Upper lobe of left lung (tissue), 6 donors: ENCODE measurements at regions not wholly inside any gene's neighbourhood (a gene's known extent, or its start where the extent isn't known, plus 50 kb on each side); places are given as distances from the start of the nearest gene placed in this dataset.

Source experiments
- ATAC-seq, 2 donors: fragments of 200-7000 bp; cut with Tn5 transposase; one replicate each; pipeline ENCODE4 v1.9.1; 2022; ENCODE audit warnings: mild to moderate bottlenecking in 2 of 2, moderate library complexity in 2 of 2; ENCODE audit not compliant: low FRiP score in 2 of 2
- DNase-seq, 2 donors: peaks; one replicate each; pipeline ENCODE4 v3.0.0-alpha.2; 2019 to 2020
- H3K27ac ChIP-seq, 4 donors: fragments of 200-600 bp; sonication (generic); one replicate each; pipeline ENCODE4 v1.5.1; 2016 to 2019
- H3K27me3 ChIP-seq, 4 donors: fragments of 200-600 bp; sonication (generic); one replicate each; pipeline ENCODE4 v1.5.1; 2017 to 2019
- H3K36me3 ChIP-seq, 4 donors: fragments of 200-600 bp; sonication (generic); one replicate each; pipeline ENCODE4 v1.5.1; 2016 to 2019
- H3K4me1 ChIP-seq, 4 donors: fragments of 200-600 bp; sonication (generic); one replicate each; pipeline ENCODE4 v1.5.1; 2018 to 2019
- H3K4me3 ChIP-seq, 4 donors: fragments of 200-600 bp; sonication (generic); one replicate each; pipeline ENCODE4 v1.5.1; 2017 to 2019; ENCODE audit warnings: mild to moderate bottlenecking in 2 of 4, moderate library complexity in 1 of 4
- H3K9me3 ChIP-seq, 4 donors: fragments of 200-600 bp; sonication (generic); one replicate each; pipeline ENCODE4 v1.5.1; 2018 to 2019
- CTCF ChIP-seq, 6 experiments: fragments of 450-650 bp in 4 of 6; fragments of 200-600 bp in 2 of 6; sonication (generic) in 2 of 6; IDR thresholded peaks; one replicate each; pipeline ENCODE4 v1.5.1; 2016 to 2019; ENCODE audit warnings: antibody characterized with exemption in 6 of 6
- EP300 ChIP-seq, 4 donors: sonication (generic); formaldehyde crosslinking; IDR thresholded peaks; one replicate each; pipeline ENCODE4 v1.5.1; 2017; ENCODE audit warnings: antibody characterized with exemption in 4 of 4, control low read depth in 2 of 4
- POLR2A ChIP-seq, 4 donors: fragments of 450-650 bp; IDR thresholded peaks; one replicate each; pipeline ENCODE4 v1.5.1; 2016 to 2017; ENCODE audit warnings: antibody characterized with exemption in 4 of 4, mild to moderate bottlenecking in 2 of 4
- POLR2AphosphoS5 ChIP-seq, 2 donors: sonication (generic); formaldehyde crosslinking; IDR thresholded peaks; one replicate each; pipeline ENCODE4 v1.5.1; 2017; ENCODE audit warnings: antibody characterized with exemption in 2 of 2
- WGBS, 2 donors: methylation state at CpG; one replicate each; pipeline ENCODE4 v1.1.5; 2017 to 2018; 5-methylcytosine and 5-hydroxymethylcytosine counted together
- donor health status: DM: no; HTN: no; CAD: no; lungs with moderate emphysema.
- donor health status: DM: no; HTN: yes; CAD: no; lungs with severe emphysema.

- ATAC-seq (no peak), DNase-seq (no peak)
- Histone ChIP-seq H3K4me3 (no peak overlapping the region), H3K4me1 (no peaks in the 10 kb centered on the region), H3K36me3 (no peaks in the 10 kb centered on the region), H3K9me3 (no peaks in the 10 kb centered on the region), H3K27ac (no peak overlapping the region), H3K27me3 (no peaks in the 10 kb centered on the region)
- TF ChIP-seq EP300 (IDR thresholded peaks at IDR 0.05) (no peak), POLR2A (IDR thresholded peaks at IDR 0.05) (no peak), POLR2AphosphoS5 (IDR thresholded peaks at IDR 0.05) (no peak), CTCF (IDR thresholded peaks at IDR 0.05) (no peak)
- WGBS, 2 donors = 81 to 85% methylated on average over 3 to 8 of the region's 8 CpGs
These were observed 384.0 kb downstream of the SHANK2 start for GRCh38 chr11:70868341-70868885.

DNA sequence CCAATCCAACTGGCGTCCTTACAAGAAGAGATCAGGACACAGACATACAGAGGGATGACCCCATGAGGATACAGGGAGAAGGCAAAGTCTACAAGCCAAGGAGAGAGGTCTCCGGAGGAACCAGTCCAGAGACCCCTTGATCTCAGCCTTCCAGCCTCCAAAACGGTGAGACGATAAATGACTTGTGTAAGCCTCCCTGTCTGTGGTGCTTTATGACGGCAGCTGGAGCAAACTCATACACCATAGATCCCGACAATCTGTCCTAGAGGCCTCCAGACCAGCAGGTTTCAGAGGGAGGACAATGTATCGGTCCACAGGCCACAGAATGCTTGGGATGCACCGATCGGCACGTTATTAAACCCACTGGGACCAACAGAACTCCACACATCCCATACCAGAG is 383.3 kb downstream of the SHANK2 start:
- H3K36me3 ChIP-seq = no peaks in the 10 kb centered on the region
- no peaks in the 10 kb centered on the region for H3K9me3 ChIP-seq
- H3K4me1 ChIP-seq = no peaks in the 10 kb centered on the region
- no peak for DNase-seq
- 94 to 96% methylated on average over 5 to 10 of the region's 10 CpGs for WGBS, 2 donors
- H3K4me3 ChIP-seq = no peak overlapping the region
- ATAC-seq = no peak
- TF ChIP-seq POLR2A (IDR thresholded peaks at IDR 0.05) (no peak), CTCF (IDR thresholded peaks at IDR 0.05) (no peak), EP300 (IDR thresholded peaks at IDR 0.05) (no peak), POLR2AphosphoS5 (IDR thresholded peaks at IDR 0.05) (no peak)
- no peaks in the 10 kb centered on the region for H3K27me3 ChIP-seq
- H3K27ac ChIP-seq = no peak overlapping the region

- ATAC-seq (no peak), DNase-seq (no peak)
- Histone ChIP-seq H3K9me3 (no peaks in the 10 kb centered on the region), H3K4me3 (no peak overlapping the region), H3K27ac (no peak overlapping the region), H3K36me3 (no peaks in the 10 kb centered on the region), H3K4me1 (no peaks in the 10 kb centered on the region), H3K27me3 (no peaks in the 10 kb centered on the region)
- TF ChIP-seq POLR2AphosphoS5 (IDR thresholded peaks at IDR 0.05) (no peak), EP300 (IDR thresholded peaks at IDR 0.05) (no peak), POLR2A (IDR thresholded peaks at IDR 0.05) (no peak), CTCF (IDR thresholded peaks at IDR 0.05) (no peak)
- 64 to 70% methylated on average over 12 of the region's 12 CpGs for WGBS, 2 donors
These were observed 380.5 kb downstream of the SHANK2 start for GRCh38 chr11:70871881-70872280.

- H3K27ac ChIP-seq = no peak overlapping the region
- no peak for ATAC-seq
- no peaks in the 10 kb centered on the region for H3K36me3 ChIP-seq
- WGBS, 2 donors = 78 to 89% methylated on average over 10 to 11 of the region's 11 CpGs
- H3K4me3 ChIP-seq = no peak overlapping the region
- no peak for DNase-seq
- TF ChIP-seq POLR2A (IDR thresholded peaks at IDR 0.05) (no peak), CTCF (IDR thresholded peaks at IDR 0.05) (no peak), POLR2AphosphoS5 (IDR thresholded peaks at IDR 0.05) (no peak), EP300 (IDR thresholded peaks at IDR 0.05) (no peak)
- no peaks in the 10 kb centered on the region for H3K9me3 ChIP-seq
- no peaks in the 10 kb centered on the region for H3K27me3 ChIP-seq
- no peaks in the 10 kb centered on the region for H3K4me1 ChIP-seq
These were observed 380.1 kb downstream of the SHANK2 start for GRCh38 chr11:70872299-70872698.

- no peak for DNase-seq
- 52 to 57% methylated on average over 12 to 14 of the region's 14 CpGs for WGBS, 2 donors
These were observed 379.2 kb downstream of the SHANK2 start for GRCh38 chr11:70872955-70873735.

More at GRCh38 chr11:70872955-70873735, 379.2 kb downstream of the SHANK2 start:
- no peak for ATAC-seq
- H3K9me3 ChIP-seq = no peaks in the 10 kb centered on the region
- no peaks in the 10 kb centered on the region for H3K36me3 ChIP-seq
- H3K4me1 ChIP-seq = no peaks in the 10 kb centered on the region
- H3K4me3 ChIP-seq = no peak overlapping the region
- TF ChIP-seq EP300 (IDR thresholded peaks at IDR 0.05) (no peak), POLR2AphosphoS5 (IDR thresholded peaks at IDR 0.05) (no peak), CTCF (IDR thresholded peaks at IDR 0.05) (no peak), POLR2A (IDR thresholded peaks at IDR 0.05) (no peak)
- no peaks in the 10 kb centered on the region for H3K27me3 ChIP-seq
- H3K27ac ChIP-seq = no peak overlapping the region
